LNCAP (cell line): ENCODE measurements at regions not wholly inside any gene's neighbourhood (a gene's known extent, or its start where the extent isn't known, plus 50 kb on each side); places are given as distances from the start of the nearest gene placed in this dataset.

Experiments
- CTCF ChIP-seq: fragments of 450-650 bp; IDR thresholded peaks from 2 replicates; pipeline ENCODE4 v1.5.1; 2017; ENCODE audit warnings: mild to moderate bottlenecking

GRCh38 chr12:111189792-111190191 lies 179.1 kb downstream of the PHETA1 start:
- no peak for TF ChIP-seq CTCF

- no peak for TF ChIP-seq CTCF
These were observed 180.5 kb downstream of the PHETA1 start for GRCh38 chr12:111188436-111188835.

- TF ChIP-seq CTCF: no peak
These were observed 182.5 kb downstream of the PHETA1 start for GRCh38 chr12:111186347-111186746.

GRCh38 chr12:111185889-111186227 lies 183.0 kb downstream of the PHETA1 start:
- no peak for TF ChIP-seq CTCF

- no peak for TF ChIP-seq CTCF
These were observed 183.5 kb downstream of the PHETA1 start for GRCh38 chr12:111185206-111185888.

- TF ChIP-seq CTCF: no peak
These were observed 184.7 kb downstream of the PHETA1 start for GRCh38 chr12:111184161-111184560.

GRCh38 chr12:111183094-111183493 lies 185.8 kb downstream of the PHETA1 start:
- TF ChIP-seq CTCF: no peak

- TF ChIP-seq CTCF: no peak
These were observed 186.5 kb downstream of the PHETA1 start for GRCh38 chr12:111182382-111182781.
